HG03159 (cell line): ENCODE measurements at regions not wholly inside any gene's neighbourhood (a gene's known extent, or its start where the extent isn't known, plus 50 kb on each side); places are given as distances from the start of the nearest gene placed in this dataset.
"Not testable (repeated sequence)": the region's sequence is repeated elsewhere in the genome, so short reads cannot be mapped to it uniquely, and the experiment has no call there.

ENCODE experiments used
- ATAC-seq: cut with Tn5 transposase; IDR thresholded peaks from one replicate; pipeline ENCODE4 v1.9.1; 2021; ENCODE audit warnings: mild to moderate bottlenecking, moderate library complexity; ENCODE audit not compliant: unreplicated experiment

- no peak for ATAC-seq
Measured at GRCh38 chr5:118088448-118088847, 899.9 kb downstream of the DTWD2 start.

- ATAC-seq, result no peak
Measured at GRCh38 chr5:118076490-118076889, 911.9 kb downstream of the DTWD2 start.

GRCh38 chr5:118070041-118070440 lies 918.3 kb downstream of the DTWD2 start:
- no peak for ATAC-seq

GRCh38 chr5:118069452-118069851 lies 918.9 kb downstream of the DTWD2 start:
- ATAC-seq, result no peak

- ATAC-seq, result no peak
Measured at GRCh38 chr5:118068886-118069285, 919.5 kb downstream of the DTWD2 start.

GRCh38 chr5:118063836-118064235 lies 924.5 kb downstream of the DTWD2 start:
- ATAC-seq, result not testable (repeated sequence)

- ATAC-seq, result no peak
Measured at GRCh38 chr5:118060833-118061232, 927.5 kb downstream of the DTWD2 start.

GRCh38 chr5:118052503-118052902 lies 935.8 kb downstream of the DTWD2 start:
- no peak for ATAC-seq

- ATAC-seq, result no peak
Measured at GRCh38 chr5:118044169-118044568, 944.2 kb downstream of the DTWD2 start.

GRCh38 chr5:118043531-118043930 lies 944.8 kb downstream of the DTWD2 start:
- ATAC-seq, result no peak

- ATAC-seq, result no peak
Measured at GRCh38 chr5:118042076-118042475, 946.3 kb downstream of the DTWD2 start.

- no peak for ATAC-seq
Measured at GRCh38 chr5:118040496-118040895, 947.9 kb downstream of the DTWD2 start.

GRCh38 chr5:118033686-118034338 lies 954.5 kb downstream of the DTWD2 start:
- no peak for ATAC-seq

- no peak for ATAC-seq
Measured at GRCh38 chr5:118029807-118030206, 958.5 kb downstream of the DTWD2 start.

GRCh38 chr5:118022062-118022461 lies 966.3 kb downstream of the DTWD2 start:
- ATAC-seq, result no peak

- no peak for ATAC-seq
Measured at GRCh38 chr5:118017536-118017935, 970.8 kb downstream of the DTWD2 start.

GRCh38 chr5:118016396-118016795 lies 972.0 kb downstream of the DTWD2 start:
- ATAC-seq, result no peak

GRCh38 chr5:118015511-118015910 lies 972.8 kb downstream of the DTWD2 start:
- no peak for ATAC-seq

GRCh38 chr5:118009741-118010297 lies 978.5 kb downstream of the DTWD2 start:
- no peak for ATAC-seq

GRCh38 chr5:118008779-118009178 lies 979.6 kb downstream of the DTWD2 start:
- no peak for ATAC-seq

- no peak for ATAC-seq
Measured at GRCh38 chr5:118007262-118007661, 981.1 kb downstream of the DTWD2 start.

GRCh38 chr5:118006219-118006618 lies 982.1 kb downstream of the DTWD2 start:
- no peak for ATAC-seq
